K562 (cell line): ENCODE measurements at regions not wholly inside any gene's neighbourhood (a gene's known extent, or its start where the extent isn't known, plus 50 kb on each side); places are given as distances from the start of the nearest gene placed in this dataset.
A peak's percentile ranks its signal among the peaks of the same experiment; 100 is the strongest.

Experiments used
- ARID3A ChIP-seq: IDR thresholded peaks from 2 replicates; pipeline ENCODE4 v1.6.1; 2012; ENCODE audit warnings: low read depth, low read length, improper control_type of control experiment, borderline replicate concordance
- CBFA2T2 ChIP-seq: fragments of 450-650 bp; conservative IDR thresholded peaks from 2 replicates; pipeline ENCODE4 v1.6.1; 2017; ENCODE audit warnings: mild to moderate bottlenecking
- ELK1 ChIP-seq: sonication (generic); formaldehyde crosslinking; IDR thresholded peaks from 2 replicates; pipeline ENCODE4 v1.8.1; 2022; ENCODE audit warnings: missing genetic modification reagents
- ETV5 ChIP-seq: sonication (generic); formaldehyde crosslinking; IDR thresholded peaks from 2 replicates; pipeline ENCODE4 v1.4.0; 2020; ENCODE audit warnings: low read depth, mild to moderate bottlenecking, missing genetic modification reagents
- HDAC2 ChIP-seq: fragments of 450-650 bp; IDR thresholded peaks from 2 replicates; pipeline ENCODE4 v1.6.1; 2016; ENCODE audit warnings: mild to moderate bottlenecking
- HMBOX1 ChIP-seq: sonication (generic); IDR thresholded peaks from 2 replicates; pipeline ENCODE4 v1.6.1; 2016
- LCOR ChIP-seq: sonication (generic); formaldehyde crosslinking; IDR thresholded peaks from 2 replicates; pipeline ENCODE4 v1.8.0; 2022; ENCODE audit warnings: mild to moderate bottlenecking, missing genetic modification reagents
- MCM5 ChIP-seq: fragments of 450-650 bp; IDR thresholded peaks from 2 replicates; pipeline ENCODE4 v1.6.1; 2016; ENCODE audit warnings: low read depth
- MTA1 ChIP-seq: fragments of 450-650 bp; IDR thresholded peaks from 2 replicates; pipeline ENCODE4 v1.6.1; 2017; ENCODE audit warnings: borderline replicate concordance
- NBN ChIP-seq: fragments of 450-650 bp; IDR thresholded peaks from 2 replicates; pipeline ENCODE4 v1.6.1; 2016; ENCODE audit warnings: low read depth, mild to moderate bottlenecking
- PCBP2 ChIP-seq: fragments of 200-400 bp; formaldehyde crosslinking; IDR thresholded peaks from 2 replicates; pipeline ENCODE4 v1.6.1; 2018; ENCODE audit warnings: low read length, low read depth, mild to moderate bottlenecking, moderate library complexity; ENCODE audit not compliant: poor library complexity, severe bottlenecking
- PRPF4 ChIP-seq: fragments of 200-400 bp; formaldehyde crosslinking; IDR thresholded peaks from one replicate; pipeline ENCODE4 v1.6.1; 2017; ENCODE audit warnings: low read length, low read depth, mild to moderate bottlenecking; ENCODE audit not compliant: insufficient read depth, poor library complexity, severe bottlenecking
- PTBP1 ChIP-seq: fragments of 200-400 bp; formaldehyde crosslinking; IDR thresholded peaks from 2 replicates; pipeline ENCODE4 v1.6.1; 2017; ENCODE audit warnings: low read depth, low read length
- RBFOX2 ChIP-seq: fragments of 200-400 bp; formaldehyde crosslinking; IDR thresholded peaks from 2 replicates; pipeline ENCODE4 v1.6.1; 2017; ENCODE audit warnings: low read depth, mild to moderate bottlenecking, low read length, moderate library complexity
- RFX5 ChIP-seq: IDR thresholded peaks from 2 replicates; pipeline ENCODE4 v1.6.1; 2011; ENCODE audit warnings: low read depth, mild to moderate bottlenecking, improper control_type of control experiment, low read length
- SMARCA5 ChIP-seq: fragments of 450-650 bp; IDR thresholded peaks from 2 replicates; pipeline ENCODE4 v1.6.1; 2016
- SREBF1 ChIP-seq: fragments of 150-350 bp; IDR thresholded peaks from 2 replicates; pipeline ENCODE4 v1.6.1; 2014; ENCODE audit warnings: antibody characterized with exemption, low read depth, low read length, borderline replicate concordance
- TAF1 ChIP-seq: IDR thresholded peaks from 2 replicates; pipeline ENCODE4 v1.6.1; 2011; ENCODE audit warnings: mild to moderate bottlenecking, low read length, moderate library complexity; ENCODE audit not compliant: insufficient read depth, control insufficient read depth, severe bottlenecking; ENCODE audit errors: extremely low read depth
- ZFP30 ChIP-seq: fragments of 250-450 bp; sonication (Bioruptor Pico); IDR thresholded peaks from 2 replicates; pipeline ENCODE4 v1.8.0; 2022; ENCODE audit warnings: moderate library complexity, mild to moderate bottlenecking, inconsistent platforms, borderline replicate concordance
- ZNF124 ChIP-seq: sonication (generic); formaldehyde crosslinking; IDR thresholded peaks from 2 replicates; pipeline ENCODE4 v1.8.1; 2022; ENCODE audit warnings: missing genetic modification reagents
- ZNF3 ChIP-seq: fragments of 250-450 bp; sonication (Bioruptor Pico); IDR thresholded peaks from 2 replicates; pipeline ENCODE4 v1.5.0; 2021; ENCODE audit warnings: mild to moderate bottlenecking, moderate library complexity
- ZNF41 ChIP-seq: fragments of 250-450 bp; sonication (Bioruptor Pico); conservative IDR thresholded peaks from 2 replicates; pipeline ENCODE4 v1.4.0; 2020; ENCODE audit warnings: mild to moderate bottlenecking
- ZNF778 ChIP-seq: fragments of 450-650 bp; formaldehyde crosslinking; IDR thresholded peaks from 2 replicates; pipeline ENCODE4 v1.4.0; 2020; ENCODE audit warnings: mild to moderate bottlenecking, moderate library complexity
- TF ChIP-seq, protein P1 (sequence below): fragments of 250-450 bp; sonication (Bioruptor Pico); IDR thresholded peaks from 2 replicates; pipeline ENCODE4 v1.5.0; 2020; ENCODE audit warnings: mild to moderate bottlenecking, borderline replicate concordance

GRCh38 chr6:27177485-27178406, 69.8 kb upstream of the PRSS16 start (continued):
- TF ChIP-seq MCM5: no peak
- TF ChIP-seq MTA1: no peak
- no peak for TF ChIP-seq TAF1
- no peak for TF ChIP-seq ZFP30 (CRISPR knock-in tag)
- TF ChIP-seq RFX5: no peak
- no peak for TF ChIP-seq PTBP1
- no peak for TF ChIP-seq SREBF1
- no peak for TF ChIP-seq ZNF41
- no peak for TF ChIP-seq ETV5 (CRISPR knock-in tag)
- TF ChIP-seq PRPF4: no peak
- TF ChIP-seq SMARCA5: 0 out of 2 replicates have a peak, but pooled peaks have one; percentile 6
- TF ChIP-seq, protein P1, sequence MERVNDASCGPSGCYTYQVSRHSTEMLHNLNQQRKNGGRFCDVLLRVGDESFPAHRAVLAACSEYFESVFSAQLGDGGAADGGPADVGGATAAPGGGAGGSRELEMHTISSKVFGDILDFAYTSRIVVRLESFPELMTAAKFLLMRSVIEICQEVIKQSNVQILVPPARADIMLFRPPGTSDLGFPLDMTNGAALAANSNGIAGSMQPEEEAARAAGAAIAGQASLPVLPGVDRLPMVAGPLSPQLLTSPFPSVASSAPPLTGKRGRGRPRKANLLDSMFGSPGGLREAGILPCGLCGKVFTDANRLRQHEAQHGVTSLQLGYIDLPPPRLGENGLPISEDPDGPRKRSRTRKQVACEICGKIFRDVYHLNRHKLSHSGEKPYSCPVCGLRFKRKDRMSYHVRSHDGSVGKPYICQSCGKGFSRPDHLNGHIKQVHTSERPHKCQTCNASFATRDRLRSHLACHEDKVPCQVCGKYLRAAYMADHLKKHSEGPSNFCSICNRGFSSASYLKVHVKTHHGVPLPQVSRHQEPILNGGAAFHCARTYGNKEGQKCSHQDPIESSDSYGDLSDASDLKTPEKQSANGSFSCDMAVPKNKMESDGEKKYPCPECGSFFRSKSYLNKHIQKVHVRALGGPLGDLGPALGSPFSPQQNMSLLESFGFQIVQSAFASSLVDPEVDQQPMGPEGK (CRISPR knock-in tag): no peak
- TF ChIP-seq ZNF3 (CRISPR knock-in tag): no peak
- no peak for TF ChIP-seq ELK1 (CRISPR knock-in tag)
- no peak; the same call in 1 of the 2 replicates for TF ChIP-seq LCOR
- TF ChIP-seq RBFOX2: peak; percentile 58
- no peak for TF ChIP-seq ZNF778 (CRISPR knock-in tag)
- no peak for TF ChIP-seq CBFA2T2
- TF ChIP-seq ARID3A: no peak
- no peak for TF ChIP-seq NBN
- no peak for TF ChIP-seq ZNF124 (CRISPR knock-in tag)
- TF ChIP-seq HDAC2: no peak
- 0 out of 2 replicates have a peak, but pooled peaks have one; percentile 30 for TF ChIP-seq HMBOX1
- TF ChIP-seq PCBP2: no peak
